HG02678 (cell line): ENCODE measurements at regions not wholly inside any gene's neighbourhood (a gene's known extent, or its start where the extent isn't known, plus 50 kb on each side); places are given as distances from the start of the nearest gene placed in this dataset.
A peak's percentile ranks its signal among the peaks of the same experiment; 100 is the strongest.
"Not testable (repeated sequence)": the region's sequence is repeated elsewhere in the genome, so short reads cannot be mapped to it uniquely, and the experiment has no call there.

Source experiments
- ATAC-seq: cut with Tn5 transposase; IDR thresholded peaks from one replicate; pipeline ENCODE4 v1.9.1; 2021; ENCODE audit warnings: mild to moderate bottlenecking, moderate library complexity; ENCODE audit not compliant: unreplicated experiment

DNA sequence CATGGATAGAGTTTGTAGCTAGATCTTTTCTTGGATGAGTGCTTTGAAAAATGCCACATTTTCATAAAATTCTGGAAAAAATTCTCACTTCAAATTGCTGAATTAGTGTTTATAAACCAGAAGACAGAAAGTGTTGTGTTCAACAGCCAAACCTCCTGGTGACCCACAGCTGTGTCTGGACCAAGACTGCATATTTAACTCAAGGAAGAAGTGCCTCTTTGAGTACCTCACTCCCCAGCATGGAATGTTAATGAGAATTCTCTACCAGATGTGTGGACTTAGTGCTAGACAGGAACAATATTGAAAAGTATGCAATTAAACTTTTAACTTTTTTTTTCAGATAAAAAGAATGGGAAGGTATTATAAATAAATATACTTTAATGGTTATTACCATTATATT, 609.3 kb downstream of the COL12A1 start:
- ATAC-seq = no peak

DNA sequence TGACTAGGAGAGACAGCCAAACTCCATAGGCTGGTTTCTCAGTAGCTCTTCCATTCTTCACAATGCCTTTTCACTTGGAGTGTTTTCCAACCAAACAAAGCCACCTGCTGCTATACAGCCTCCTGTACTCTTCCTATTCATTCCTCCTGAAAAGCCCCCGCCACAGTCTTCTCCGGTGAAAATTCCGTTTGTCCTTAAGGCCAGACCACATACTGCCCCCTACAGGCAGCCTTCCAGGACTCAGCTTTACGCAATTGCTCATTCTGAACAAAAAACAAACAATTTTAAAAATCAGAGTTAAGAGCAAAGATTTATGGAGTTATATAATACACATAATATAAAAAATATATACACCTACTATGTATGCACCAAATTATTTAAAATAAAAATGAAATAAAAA, 611.5 kb downstream of the COL12A1 start:
- ATAC-seq = not testable (repeated sequence)

DNA sequence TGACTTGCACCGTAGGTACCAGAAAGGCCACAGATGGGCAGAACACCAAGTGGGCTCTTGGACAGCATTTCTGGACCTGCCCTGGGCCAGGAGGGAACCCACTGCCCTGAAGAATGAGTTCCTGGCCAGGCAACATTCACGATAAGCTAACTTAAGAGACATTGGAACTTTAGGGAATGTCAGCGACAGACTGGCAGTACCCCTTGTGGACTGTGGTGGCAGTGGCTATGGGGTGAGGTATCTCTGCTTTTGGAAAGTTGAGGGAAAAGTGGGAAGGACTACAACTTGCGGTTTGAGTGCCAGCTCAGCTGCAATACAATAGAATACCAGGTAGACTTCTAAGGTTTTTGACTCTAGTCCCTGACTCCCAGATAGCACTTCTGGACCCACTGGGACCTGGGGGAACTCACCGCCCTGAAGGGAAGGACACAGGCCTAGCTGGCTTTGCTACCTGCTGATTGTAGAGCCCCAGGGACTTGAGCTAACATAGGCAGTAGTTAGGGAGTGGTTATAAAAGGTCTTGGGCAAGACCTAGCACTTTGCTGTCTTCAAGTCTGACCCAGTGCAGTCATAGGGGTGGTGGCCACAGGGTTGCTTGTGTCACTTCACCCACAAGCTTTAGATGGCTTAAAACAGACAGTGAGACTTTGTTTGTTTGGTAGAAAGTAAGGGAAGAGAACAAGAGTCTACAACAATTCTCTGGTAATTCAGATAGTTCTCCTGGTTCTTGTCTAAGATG, 617.6 kb downstream of the COL12A1 start:
- ATAC-seq = no peak

DNA sequence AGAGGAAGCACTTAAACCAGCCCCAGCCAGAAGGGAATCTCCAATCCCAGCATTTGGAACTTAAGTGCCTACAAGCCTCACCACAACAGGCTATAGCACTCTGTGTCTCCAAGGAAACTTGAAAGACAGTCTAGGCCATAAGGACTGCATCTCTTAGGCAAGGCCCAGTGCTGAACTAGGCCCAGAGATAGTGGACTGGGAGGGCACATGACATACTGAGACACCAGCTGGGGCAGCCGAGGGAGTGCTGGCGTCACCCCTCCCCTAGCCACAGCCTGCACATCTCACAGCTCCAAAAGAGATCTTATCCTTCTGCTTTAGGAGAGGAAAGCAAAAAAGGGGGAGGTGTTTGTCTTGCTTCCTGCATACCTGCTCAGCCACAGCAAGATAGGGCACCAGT, 618.5 kb downstream of the COL12A1 start:
- no peak for ATAC-seq

DNA sequence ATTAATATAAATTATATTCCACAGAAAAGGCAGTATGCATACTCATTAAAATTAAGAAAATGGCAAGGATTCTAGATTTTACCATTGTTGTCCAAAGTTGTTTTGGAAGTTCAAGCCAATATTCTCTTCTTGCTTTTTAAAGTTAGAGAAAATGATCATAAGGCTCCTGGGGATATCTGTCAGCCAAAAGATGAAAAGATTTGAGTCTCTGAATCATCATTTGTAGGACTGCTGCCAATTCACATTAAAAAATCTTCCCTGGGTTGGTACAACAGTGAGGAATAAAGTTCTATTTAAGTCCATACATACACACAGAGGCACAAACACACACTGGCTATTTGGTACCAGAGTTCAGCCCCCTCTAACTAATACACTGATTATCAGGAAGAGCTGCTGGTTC, 620.1 kb downstream of the COL12A1 start:
- ATAC-seq = no peak

DNA sequence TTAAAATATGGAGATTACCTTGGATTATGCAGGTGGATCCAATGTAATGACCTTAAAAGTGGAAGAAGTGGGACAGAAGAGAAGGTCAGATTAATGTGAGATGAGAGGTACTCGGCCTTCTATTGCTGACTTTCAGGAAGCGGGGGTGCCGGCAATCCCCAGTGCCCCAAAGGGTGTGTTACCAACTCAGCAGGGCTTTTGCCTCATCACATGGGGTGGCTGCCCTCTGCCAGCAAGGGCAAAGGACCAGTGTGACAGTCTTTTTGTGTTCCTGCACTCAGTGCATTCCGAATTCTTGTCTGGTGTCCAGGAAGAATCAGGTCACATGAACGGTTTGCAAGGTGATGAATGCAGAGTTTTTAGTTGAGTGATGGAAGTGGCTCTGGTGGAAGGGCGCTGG, 624.2 kb downstream of the COL12A1 start:
- no peak for ATAC-seq

DNA sequence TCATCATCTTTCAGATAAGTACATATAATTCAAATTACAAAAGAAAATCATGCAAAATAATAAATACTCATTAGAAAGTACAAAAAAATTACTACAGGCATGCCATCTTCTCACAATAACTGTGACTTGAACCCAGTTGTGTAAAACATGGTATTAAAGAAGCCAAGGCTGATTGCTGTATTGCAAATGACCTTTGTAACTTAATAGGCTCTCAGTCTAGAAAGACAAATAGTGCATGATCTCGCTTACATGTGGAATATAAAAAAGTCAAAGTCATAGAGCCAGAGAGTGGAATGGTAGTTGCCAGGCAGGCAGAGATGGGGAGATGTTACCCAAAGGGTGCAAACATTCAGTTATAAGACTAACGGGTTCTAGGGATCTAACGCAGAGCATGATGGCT, 626.1 kb downstream of the COL12A1 start:
- no peak for ATAC-seq

DNA sequence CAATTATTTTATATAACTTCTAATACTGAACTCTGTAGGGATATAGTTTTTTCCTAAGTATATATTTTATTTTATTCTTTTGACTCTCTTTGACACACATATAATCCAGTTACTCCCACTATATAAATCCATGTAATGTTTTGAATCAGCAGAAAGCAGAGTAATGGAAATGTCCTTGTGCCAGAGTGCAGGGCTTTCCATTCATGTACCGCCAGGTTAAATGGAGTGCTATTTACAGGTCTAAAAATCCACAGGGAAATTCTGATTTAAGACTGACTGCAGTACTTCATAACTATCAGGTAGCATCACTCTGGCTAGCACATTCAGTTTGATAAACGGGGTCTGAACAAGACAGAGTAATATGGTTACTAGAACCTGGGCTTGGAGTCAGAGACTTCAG, 626.8 kb downstream of the COL12A1 start:
- no peak for ATAC-seq

DNA sequence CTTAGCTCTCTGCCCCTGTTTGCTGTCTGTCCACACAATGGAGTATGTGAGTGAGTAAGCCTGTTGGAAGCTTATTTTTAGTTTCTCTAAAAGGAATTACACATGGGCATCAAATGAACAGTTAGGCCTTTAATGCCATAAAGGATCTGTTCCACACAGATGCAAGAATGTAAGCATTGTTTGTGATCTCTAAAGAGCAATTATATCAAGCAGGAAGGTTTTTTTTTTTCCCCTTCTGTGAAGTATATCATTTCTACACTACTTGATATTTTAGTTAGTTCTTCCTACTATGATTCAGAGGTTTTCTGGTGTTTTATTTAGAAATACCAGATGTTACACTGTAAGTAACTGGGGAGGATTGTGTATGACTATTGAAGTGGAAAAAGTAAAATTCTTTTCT, 627.5 kb downstream of the COL12A1 start:
- ATAC-seq = peak; percentile 37

DNA sequence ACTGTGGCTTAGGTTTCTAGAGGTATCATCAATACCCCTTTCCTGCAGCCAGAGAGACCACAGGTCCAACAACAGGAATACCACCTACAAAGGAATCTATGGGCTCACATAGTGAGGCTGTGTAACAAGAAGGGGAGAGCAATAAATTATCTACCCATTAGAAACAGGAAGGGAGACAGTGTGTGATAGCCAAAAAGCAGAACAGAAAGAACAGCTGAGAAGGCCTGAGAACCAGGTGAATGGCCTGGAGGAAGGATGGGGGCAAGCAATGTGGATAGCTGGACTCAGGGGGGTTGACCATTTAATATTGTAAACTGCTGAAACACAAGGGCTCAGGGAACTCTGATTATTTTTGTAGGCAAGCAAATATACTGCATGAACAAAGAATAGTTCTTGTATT, 628.2 kb downstream of the COL12A1 start:
- peak; percentile 91 for ATAC-seq

DNA sequence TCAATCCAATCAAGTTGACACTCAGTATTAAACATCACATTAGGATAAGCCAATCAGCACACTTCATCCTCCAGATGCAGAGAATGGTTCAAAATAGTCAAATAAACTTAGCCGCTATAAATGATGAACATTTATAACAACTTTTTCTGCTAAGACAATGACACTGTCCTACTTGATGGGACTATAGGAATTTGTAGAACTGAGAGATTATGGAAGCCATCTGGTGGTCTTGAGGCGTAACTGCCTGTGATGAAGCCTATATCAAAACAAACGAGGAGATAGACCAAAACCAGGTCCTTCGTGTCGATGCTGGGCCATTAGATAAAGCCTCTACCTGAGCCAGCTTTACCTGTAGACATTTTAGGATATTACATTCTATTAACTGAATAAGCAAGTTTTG, 631.1 kb downstream of the COL12A1 start:
- peak; percentile 37 for ATAC-seq

DNA sequence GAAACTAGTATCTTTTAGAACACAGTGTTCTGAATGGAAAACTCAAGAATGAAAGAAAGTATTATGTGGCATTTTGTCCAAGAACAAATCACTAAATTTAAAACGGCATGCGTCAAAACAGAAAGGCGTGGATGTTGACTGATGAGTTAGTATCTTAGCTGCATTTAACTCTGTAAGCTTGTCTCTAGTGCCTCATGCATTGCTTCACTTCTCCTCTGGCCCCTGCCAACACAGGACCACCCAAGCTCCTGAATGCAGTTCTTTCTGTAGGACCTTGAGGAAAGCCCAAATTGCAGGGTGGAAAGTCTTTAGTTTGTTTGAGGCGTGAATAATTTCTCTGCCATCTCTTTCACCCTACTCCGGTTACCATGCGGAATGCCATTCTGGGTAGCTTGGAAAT, 632.2 kb downstream of the COL12A1 start:
- ATAC-seq = no peak

DNA sequence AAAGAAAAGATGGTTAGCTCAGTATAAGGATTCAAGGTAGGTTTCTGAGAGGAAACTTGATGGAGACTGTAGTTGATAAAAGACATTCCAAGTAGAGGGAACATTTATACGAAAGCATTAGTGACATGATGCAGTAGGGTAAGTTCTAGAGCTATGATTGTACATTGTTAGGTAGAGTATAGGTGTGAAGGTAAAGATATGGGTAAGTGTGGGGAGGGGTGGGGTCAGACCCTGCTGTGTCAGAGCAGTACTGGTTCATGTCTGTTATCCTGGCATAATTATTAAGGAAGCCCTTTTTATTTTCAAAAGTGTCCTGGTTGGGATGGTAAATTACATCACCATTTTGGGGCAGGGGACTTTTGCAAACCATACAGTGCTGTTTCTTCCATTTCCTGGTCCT, 635.8 kb downstream of the COL12A1 start:
- ATAC-seq = no peak

DNA sequence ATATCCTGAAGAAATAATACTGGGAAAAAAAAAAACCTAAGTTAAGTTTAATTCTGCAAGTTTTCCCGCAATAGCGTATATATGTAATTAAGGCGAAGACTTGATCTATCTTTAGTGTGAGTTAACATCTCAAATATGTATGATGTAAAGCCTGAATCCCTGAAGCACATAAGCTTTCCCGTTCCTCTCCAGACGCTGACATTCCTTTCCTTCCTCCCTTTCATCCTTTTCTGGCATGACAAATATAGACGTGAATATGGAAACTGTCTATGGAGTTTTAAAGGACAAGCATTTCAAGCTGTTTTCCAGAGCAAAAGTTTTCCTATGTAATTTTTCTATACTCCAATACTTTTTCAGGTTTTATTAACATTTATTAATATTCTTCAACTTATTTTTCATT, 637.0 kb downstream of the COL12A1 start:
- ATAC-seq = no peak

DNA sequence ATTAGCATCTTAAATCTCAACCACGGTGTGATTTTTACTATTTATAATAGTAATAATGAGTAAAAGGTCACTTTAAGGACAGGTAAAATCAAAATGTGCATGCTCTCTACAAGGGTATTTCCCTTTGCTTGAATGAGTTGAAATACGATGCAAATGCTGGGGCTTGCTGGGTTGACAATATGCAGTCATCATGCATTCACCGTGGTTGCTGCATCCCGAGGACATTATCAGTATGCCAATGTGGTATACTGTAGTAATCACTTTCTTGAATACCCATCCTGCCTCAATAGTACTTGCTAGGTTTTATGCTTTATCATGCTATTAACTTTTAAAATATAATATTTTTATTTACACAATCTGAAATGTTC, 637.9 kb downstream of the COL12A1 start:
- ATAC-seq = not testable (repeated sequence)

DNA sequence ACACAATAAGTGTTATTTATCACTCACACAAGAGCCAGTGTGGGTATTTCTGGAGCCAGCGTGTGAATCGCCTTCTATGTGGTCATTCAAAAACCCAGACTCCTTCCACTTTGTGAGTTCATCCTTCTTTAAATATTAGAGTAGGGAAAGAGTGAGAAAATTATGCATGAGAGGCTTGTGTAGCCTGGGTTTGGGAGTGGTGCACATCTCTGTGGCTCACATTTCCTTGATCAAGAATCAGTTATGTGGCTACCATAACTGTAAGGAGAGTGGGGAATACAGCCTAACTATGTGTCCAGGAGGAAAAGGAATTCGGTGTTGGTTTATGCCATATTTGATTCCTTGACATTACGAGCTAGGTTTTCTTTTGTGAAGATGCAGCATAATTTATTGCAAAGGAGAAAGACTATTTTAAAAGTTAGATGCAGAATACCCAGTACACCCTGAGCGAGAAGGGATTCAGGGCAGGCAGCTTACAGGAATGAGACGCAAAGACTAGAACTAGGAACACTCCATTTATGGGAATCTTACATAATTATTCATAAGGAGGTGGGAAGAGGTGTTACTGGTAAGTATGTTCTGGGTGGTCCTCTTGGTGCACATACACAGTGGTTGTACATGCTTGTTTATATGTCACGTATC, 638.5 kb downstream of the COL12A1 start:
- no peak for ATAC-seq

DNA sequence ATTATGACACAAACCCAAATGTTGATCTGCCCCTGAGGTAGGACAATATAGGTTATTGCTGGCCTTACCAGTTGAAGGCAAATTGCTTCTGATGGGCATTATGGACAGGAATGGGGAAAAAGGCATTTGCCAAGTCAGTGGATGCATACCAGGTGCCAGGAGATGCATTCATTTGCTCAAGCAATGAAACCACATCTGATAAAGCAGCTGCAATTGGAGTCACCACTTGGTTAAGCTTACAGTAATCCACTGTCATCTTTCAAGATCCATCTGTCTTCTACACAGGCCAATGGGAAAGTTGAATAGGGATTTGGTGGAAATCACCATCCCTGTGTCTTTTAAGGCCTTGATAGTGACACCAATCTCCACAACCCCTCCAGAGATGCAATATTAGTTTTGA, 648.6 kb downstream of the COL12A1 start:
- no peak for ATAC-seq

DNA sequence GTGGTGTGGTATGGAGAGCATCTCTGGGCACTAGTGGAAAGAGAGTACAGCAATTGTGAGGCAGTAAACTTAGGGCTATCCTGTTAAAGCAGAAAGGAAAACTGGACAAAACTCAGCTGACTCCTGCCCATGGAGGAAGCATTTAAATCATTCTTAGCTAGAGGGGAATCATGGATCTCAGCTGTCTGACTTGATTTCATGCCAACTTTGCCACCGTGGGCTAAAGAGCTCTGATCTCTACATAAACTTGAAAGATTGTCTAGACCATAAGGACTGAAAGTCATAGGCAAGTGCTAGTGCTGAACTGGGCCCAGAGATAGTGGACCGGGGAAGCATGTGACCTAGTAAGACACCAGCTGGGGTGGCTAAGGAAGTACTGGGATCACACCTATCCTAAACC, 651.8 kb downstream of the COL12A1 start:
- no peak for ATAC-seq

DNA sequence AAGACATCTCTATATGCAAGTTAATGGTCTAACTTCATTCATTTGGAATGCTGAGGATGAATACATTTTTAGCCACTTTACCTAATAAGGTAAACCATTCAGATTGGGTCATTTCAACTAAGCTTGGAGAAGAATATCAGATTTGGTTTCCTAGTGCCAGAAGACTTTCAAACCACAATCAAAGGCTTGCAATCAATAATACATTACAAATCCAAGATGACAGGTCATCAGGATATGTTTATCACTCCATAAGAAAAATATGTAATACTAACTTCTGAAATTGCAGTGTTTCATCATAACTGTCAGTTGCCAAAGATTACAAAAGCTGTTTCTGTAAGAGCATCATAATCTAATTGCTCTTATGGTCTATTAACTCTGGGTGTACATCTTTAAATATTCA, 654.0 kb downstream of the COL12A1 start:
- no peak for ATAC-seq

DNA sequence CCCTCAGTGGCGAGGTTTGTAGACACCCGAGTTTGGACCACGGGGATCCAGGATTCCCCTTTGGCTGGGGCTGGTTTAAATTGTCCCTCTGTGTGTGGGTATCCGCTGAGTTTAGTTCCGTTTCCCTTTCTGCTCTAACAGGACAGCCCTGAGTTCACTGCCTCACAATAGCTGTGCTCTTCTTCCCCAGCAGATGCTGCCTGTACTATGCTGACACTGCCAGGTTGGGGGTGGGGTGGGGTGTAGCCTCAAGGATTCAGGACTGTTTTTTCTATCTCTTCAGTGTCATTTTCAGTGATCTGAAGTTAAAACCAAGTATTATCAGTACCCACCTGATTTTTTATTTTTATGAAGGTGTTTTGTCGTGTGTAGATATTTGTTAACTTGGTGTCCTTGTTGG, 655.0 kb downstream of the COL12A1 start:
- no peak for ATAC-seq

DNA sequence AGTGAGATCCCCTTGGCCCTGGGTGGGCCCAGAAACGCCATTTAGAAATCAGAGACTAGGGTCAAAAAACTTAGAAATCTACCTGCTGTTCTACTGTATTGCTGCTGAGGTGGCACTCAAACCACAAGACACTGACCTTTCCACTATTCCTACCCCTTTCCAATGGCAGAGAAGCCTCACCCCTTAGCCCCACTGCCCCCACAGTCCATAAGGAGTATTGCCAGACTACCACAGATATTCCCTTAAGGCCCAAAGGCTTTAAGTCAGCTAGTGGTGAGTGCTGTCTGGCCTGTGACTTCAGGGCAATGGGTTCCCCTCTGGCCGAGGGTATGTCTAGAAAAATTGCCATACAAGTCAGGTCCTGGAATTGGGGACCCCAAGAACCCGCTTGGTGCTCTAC, 656.1 kb downstream of the COL12A1 start:
- no peak for ATAC-seq

DNA sequence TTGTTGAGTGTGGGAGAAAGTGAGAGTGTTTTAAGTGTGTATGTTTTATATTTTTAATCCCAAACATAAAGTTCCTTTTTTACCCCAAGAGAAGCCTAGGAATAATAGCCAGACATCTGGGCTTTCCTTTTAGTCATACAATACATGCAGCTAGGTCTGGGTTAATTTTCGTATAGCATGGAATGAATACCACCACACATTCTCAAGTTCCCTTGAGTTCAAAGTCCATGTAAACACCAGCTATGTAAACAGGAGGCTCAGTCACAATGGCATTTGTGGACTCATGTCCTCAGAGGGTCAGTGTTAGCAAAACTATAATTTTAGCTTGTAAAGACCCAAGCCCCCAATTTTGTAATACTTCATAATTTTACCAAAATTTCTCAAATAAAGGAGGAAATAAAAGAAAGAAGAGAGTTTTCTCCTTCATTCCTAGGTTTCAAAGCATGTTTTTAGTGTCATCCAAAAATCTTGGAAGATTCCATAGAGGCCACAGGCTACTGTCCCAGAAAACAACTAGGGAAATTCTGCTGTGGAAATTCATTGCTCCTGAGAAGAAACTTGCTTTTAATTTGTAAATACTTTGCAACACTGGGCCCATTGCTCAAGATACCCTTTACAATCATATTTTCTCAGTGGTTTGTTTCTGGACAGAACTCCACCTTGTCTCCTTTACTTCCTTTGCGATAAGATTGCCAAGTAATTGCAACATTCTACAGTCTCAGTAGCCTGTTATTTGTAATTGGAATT, 671.2 kb downstream of the COL12A1 start:
- no peak for ATAC-seq
